K562 (cell line): ENCODE measurements at regions not wholly inside any gene's neighbourhood (a gene's known extent, or its start where the extent isn't known, plus 50 kb on each side); places are given as distances from the start of the nearest gene placed in this dataset.
A peak's percentile ranks its signal among the peaks of the same experiment; 100 is the strongest.

Source experiments
- ATAC-seq: fragments of 200-7000 bp; cut with Tn5 transposase; 3 replicates; pipeline ENCODE4 v1.9.1; 2020; ENCODE audit warnings: moderate library complexity
- BruUV-seq: library from RNA; stranded (reverse); fragments of 400-500 nt; replicated peaks from 2 replicates; lab custom pipeline; 2021; lab: Mats Ljungman, UMichigan
- CTCF ChIA-PET: fragments of 300-600 bp; formaldehyde crosslinking; extraction: SDS; loops from one replicate; lab custom pipeline; 2021; ENCODE audit warnings: low intra/inter-chr PET ratio; lab: Yijun Ruan, JAX
- POLR2A ChIA-PET: fragments of 300-600, 350-650 bp; sonication (Branson Sonifier 250); formaldehyde crosslinking; extraction: SDS; loops from one replicate; lab custom pipeline; 2021; ENCODE audit warnings: antibody characterized with exemption, inconsistent platforms; lab: Yijun Ruan, JAX
- DNase-seq, 4 experiments: peaks; one replicate each; pipeline versions ENCODE4 v3.0.0 to v3.0.0-alpha.2; 2011 to 2018; ENCODE audit warnings: low spot score in 3 of 4, mixed read lengths in 3 of 4; ENCODE audit errors: extremely low read depth in 1 of 4
- FAIRE-seq: peaks from 2 replicates; lab custom pipeline; 2011; peaks lifted over from hg19 to GRCh38; lab: Jason Lieb, UNC
- H2AFZ ChIP-seq: 2 replicates; pipeline ENCODE4 v1.6.0; 2011; ENCODE audit warnings: low read depth, low read length, control low read depth, inconsistent platforms
- H3K27ac ChIP-seq: fragments of 200-600 bp; 3 replicates; pipeline ENCODE4 v1.8.0; 2011; ENCODE audit warnings: low read depth, mild to moderate bottlenecking, control low read depth, inconsistent platforms, low read length, moderate library complexity, mixed read lengths; ENCODE audit errors: extremely low read depth
- H3K27me3 ChIP-seq, 2 experiments: fragments of 300-600 bp in 1 of 2; 2 replicates in 1 of 2; 3 replicates in 1 of 2; pipeline versions ENCODE4 v1.6.0 to v1.8.0; 2011; ENCODE audit warnings: inconsistent platforms in 2 of 2, low read length in 2 of 2, mild to moderate bottlenecking in 1 of 2, mixed read lengths in 1 of 2, moderate library complexity in 1 of 2; ENCODE audit not compliant: control insufficient read depth in 2 of 2, insufficient read depth in 2 of 2
- H3K36me3 ChIP-seq: fragments of 300-600 bp; 3 replicates; pipeline ENCODE4 v1.8.0; 2011; ENCODE audit warnings: mild to moderate bottlenecking, low read length, inconsistent platforms; ENCODE audit not compliant: control insufficient read depth, insufficient read depth
- H3K4me1 ChIP-seq, 2 experiments: fragments of 200-600 bp in 1 of 2; replicated peaks in 1 of 2; 2 replicates in 1 of 2; 3 replicates in 1 of 2; pipeline versions ENCODE4 v1.5.1 to v1.8.0; 2011; ENCODE audit warnings: inconsistent platforms in 2 of 2, low read length in 2 of 2, mild to moderate bottlenecking in 1 of 2, mixed read lengths in 1 of 2, moderate library complexity in 1 of 2; ENCODE audit not compliant: control insufficient read depth in 2 of 2, insufficient read depth in 2 of 2
- H3K4me2 ChIP-seq: 2 replicates; pipeline ENCODE4 v1.6.1; 2011; ENCODE audit warnings: low read length, control low read depth, inconsistent platforms, mixed read lengths; ENCODE audit not compliant: insufficient read depth
- H3K4me3 ChIP-seq: fragments of 200-600 bp; sonication (generic), shearing (Covaris generic); 2 replicates; pipeline ENCODE4 v1.5.1; 2016; ENCODE audit warnings: control low read depth, inconsistent platforms
- H3K79me2 ChIP-seq: fragments of 200-600 bp; 3 replicates; pipeline ENCODE4 v1.8.0; 2011; ENCODE audit warnings: low read length, inconsistent platforms; ENCODE audit not compliant: control insufficient read depth, insufficient read depth
- H3K9ac ChIP-seq, 2 experiments: 2 replicates each; pipeline versions ENCODE4 v1.6.0 to v1.6.1; 2011; ENCODE audit warnings: low read depth in 2 of 2, low read length in 2 of 2, control low read depth in 1 of 2, inconsistent platforms in 1 of 2, mild to moderate bottlenecking in 1 of 2, mixed read lengths in 1 of 2; ENCODE audit not compliant: insufficient read depth in 1 of 2
- H3K9me1 ChIP-seq: one replicate; pipeline ENCODE4 v1.6.0; 2011; ENCODE audit warnings: inconsistent platforms, mild to moderate bottlenecking, low read length, moderate library complexity; ENCODE audit not compliant: control insufficient read depth, insufficient read depth
- H3K9me3 ChIP-seq: replicated peaks from 2 replicates; pipeline ENCODE4 v1.5.1; 2011; ENCODE audit warnings: low read depth, low read length, inconsistent platforms; ENCODE audit not compliant: control insufficient read depth, insufficient read depth
- H4K20me1 ChIP-seq: replicated peaks from 2 replicates; pipeline ENCODE4 v1.6.1; 2011; ENCODE audit warnings: low read length, inconsistent platforms, mixed read lengths; ENCODE audit not compliant: control insufficient read depth, insufficient read depth
- ARID1B ChIP-seq: fragments of 450-650 bp; IDR thresholded peaks from 2 replicates; pipeline ENCODE4 v1.6.1; 2016; ENCODE audit warnings: antibody characterized with exemption, mild to moderate bottlenecking, inconsistent platforms
- GTF2E2 ChIP-seq: fragments of 200-800 bp; sonication (Bioruptor generic); IDR thresholded peaks from 2 replicates; pipeline ENCODE4 v1.6.1; 2016; ENCODE audit warnings: missing genetic modification characterization, missing compliant biosample characterization
- POLR2G ChIP-seq: fragments of 200-400 bp; formaldehyde crosslinking; IDR thresholded peaks from 2 replicates; pipeline ENCODE4 v1.6.1; 2017; ENCODE audit warnings: low read depth, mild to moderate bottlenecking, antibody characterized with exemption, low read length, moderate library complexity
- RBM22 ChIP-seq: fragments of 200-400 bp; formaldehyde crosslinking; IDR thresholded peaks from 2 replicates; pipeline ENCODE4 v1.6.1; 2018; ENCODE audit warnings: low read length, low read depth; ENCODE audit not compliant: poor library complexity, severe bottlenecking
- TFE3 ChIP-seq: fragments of 450-650 bp; formaldehyde crosslinking; IDR thresholded peaks from 2 replicates; pipeline ENCODE4 v1.4.0; 2020; ENCODE audit warnings: mild to moderate bottlenecking, mixed read lengths
- WGBS: fragments of 100-300 bp; shearing (Covaris generic); methylation state at CpG from one replicate; pipeline ENCODE4 v1.1.6; 2016; ENCODE audit warnings: low coverage, mixed read lengths; ENCODE audit not compliant: insufficient coverage; ENCODE audit errors: missing lambda C conversion rate; 5-methylcytosine and 5-hydroxymethylcytosine counted together
- in situ Hi-C: fragments of 300-500 bp; cut with MboI; formaldehyde crosslinking; loops from 4 replicates; pipeline ENCODE4 v1.15.0; 2018; ENCODE audit warnings: inconsistent platforms, mixed read lengths
- intact Hi-C: fragments of 100-400 bp; cut with micrococcal nuclease; formaldehyde crosslinking; loops from 2 replicates; pipeline ENCODE4 v1.14.2; 2022

- WGBS: 0% methylated on average over 2 of the region's 2 CpGs
- no peaks in the 10 kb centered on the region for H3K4me1 ChIP-seq
- H3K4me3 ChIP-seq: no peak overlapping the region
- DNase-seq (no peak), ATAC-seq (no peak), FAIRE-seq (no peak)
- no TSS peak for BruUV-seq
- no peak overlapping the region for H3K9ac ChIP-seq
- H3K9me3 ChIP-seq: no peaks in the 10 kb centered on the region
- no peaks in the 10 kb centered on the region for H3K79me2 ChIP-seq
- H3K36me3 ChIP-seq: no peaks in the 10 kb centered on the region
- POLR2A ChIA-PET: no interaction called here
- no peaks in the 10 kb centered on the region for H3K9me1 ChIP-seq
- CTCF ChIA-PET: no interaction called here
- no peak overlapping the region for H3K27ac ChIP-seq
- no peak overlapping the region for H3K4me2 ChIP-seq
- H4K20me1 ChIP-seq: no peaks in the 10 kb centered on the region
- in situ Hi-C loops (no loop called here), intact Hi-C loops (no loop called here)
- no peaks in the 10 kb centered on the region for H3K27me3 ChIP-seq
- TF ChIP-seq RBM22 (no peak), ARID1B (no peak), POLR2G (no peak), TFE3 (CRISPR knock-in tag) (peak; percentile 47), GTF2E2 (tag) (no peak)
- no peak overlapping the region for H2AFZ ChIP-seq
Observed at GRCh38 chr2:217559084-217559483, 443.7 kb downstream of the TNS1 start.
